H1 (cell line): ENCODE measurements at regions not wholly inside any gene's neighbourhood (a gene's known extent, or its start where the extent isn't known, plus 50 kb on each side); places are given as distances from the start of the nearest gene placed in this dataset.

Experiments
- KDM4A ChIP-seq: IDR thresholded peaks from one replicate; pipeline ENCODE4 v1.7.1; 2012; ENCODE audit warnings: low read depth, mild to moderate bottlenecking, moderate library complexity, low read length, inconsistent platforms; ENCODE audit not compliant: severe bottlenecking
- TBP ChIP-seq: IDR thresholded peaks from 2 replicates; pipeline ENCODE4 v1.6.1; 2011; ENCODE audit warnings: low read depth, low read length, improper control_type of control experiment
- TF ChIP-seq, protein P1 (sequence below): fragments of 300-600 bp; sonication (generic); IDR thresholded peaks from 2 replicates; pipeline ENCODE4 v1.7.1; 2012; ENCODE audit warnings: low read length, moderate library complexity, mild to moderate bottlenecking, inconsistent platforms; ENCODE audit not compliant: insufficient replicate concordance

DNA sequence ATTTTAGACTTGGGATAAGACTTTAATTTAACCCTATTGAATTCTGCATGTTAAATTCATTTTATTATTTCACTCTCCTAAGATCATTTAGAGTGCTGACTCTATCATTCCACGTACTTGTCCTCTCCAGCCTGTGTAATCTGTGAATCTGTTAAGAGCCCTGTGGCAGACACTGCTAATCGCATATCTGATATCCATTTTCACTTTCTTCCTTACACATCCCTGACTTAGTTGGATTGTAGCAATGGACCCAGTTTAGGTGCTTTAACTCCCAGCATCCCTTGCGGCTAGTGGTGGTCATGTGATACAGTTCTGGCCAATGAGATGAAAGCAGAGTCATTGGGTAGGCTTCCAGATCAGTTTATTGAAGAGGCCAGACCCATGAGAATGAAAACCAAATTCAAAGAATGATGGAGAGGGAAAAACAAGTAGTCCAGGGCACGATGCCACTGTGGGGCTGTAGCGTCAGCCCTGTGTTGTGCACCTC lies 57.2 kb upstream of the SOX4 start (continued):
- TF ChIP-seq, protein P1, sequence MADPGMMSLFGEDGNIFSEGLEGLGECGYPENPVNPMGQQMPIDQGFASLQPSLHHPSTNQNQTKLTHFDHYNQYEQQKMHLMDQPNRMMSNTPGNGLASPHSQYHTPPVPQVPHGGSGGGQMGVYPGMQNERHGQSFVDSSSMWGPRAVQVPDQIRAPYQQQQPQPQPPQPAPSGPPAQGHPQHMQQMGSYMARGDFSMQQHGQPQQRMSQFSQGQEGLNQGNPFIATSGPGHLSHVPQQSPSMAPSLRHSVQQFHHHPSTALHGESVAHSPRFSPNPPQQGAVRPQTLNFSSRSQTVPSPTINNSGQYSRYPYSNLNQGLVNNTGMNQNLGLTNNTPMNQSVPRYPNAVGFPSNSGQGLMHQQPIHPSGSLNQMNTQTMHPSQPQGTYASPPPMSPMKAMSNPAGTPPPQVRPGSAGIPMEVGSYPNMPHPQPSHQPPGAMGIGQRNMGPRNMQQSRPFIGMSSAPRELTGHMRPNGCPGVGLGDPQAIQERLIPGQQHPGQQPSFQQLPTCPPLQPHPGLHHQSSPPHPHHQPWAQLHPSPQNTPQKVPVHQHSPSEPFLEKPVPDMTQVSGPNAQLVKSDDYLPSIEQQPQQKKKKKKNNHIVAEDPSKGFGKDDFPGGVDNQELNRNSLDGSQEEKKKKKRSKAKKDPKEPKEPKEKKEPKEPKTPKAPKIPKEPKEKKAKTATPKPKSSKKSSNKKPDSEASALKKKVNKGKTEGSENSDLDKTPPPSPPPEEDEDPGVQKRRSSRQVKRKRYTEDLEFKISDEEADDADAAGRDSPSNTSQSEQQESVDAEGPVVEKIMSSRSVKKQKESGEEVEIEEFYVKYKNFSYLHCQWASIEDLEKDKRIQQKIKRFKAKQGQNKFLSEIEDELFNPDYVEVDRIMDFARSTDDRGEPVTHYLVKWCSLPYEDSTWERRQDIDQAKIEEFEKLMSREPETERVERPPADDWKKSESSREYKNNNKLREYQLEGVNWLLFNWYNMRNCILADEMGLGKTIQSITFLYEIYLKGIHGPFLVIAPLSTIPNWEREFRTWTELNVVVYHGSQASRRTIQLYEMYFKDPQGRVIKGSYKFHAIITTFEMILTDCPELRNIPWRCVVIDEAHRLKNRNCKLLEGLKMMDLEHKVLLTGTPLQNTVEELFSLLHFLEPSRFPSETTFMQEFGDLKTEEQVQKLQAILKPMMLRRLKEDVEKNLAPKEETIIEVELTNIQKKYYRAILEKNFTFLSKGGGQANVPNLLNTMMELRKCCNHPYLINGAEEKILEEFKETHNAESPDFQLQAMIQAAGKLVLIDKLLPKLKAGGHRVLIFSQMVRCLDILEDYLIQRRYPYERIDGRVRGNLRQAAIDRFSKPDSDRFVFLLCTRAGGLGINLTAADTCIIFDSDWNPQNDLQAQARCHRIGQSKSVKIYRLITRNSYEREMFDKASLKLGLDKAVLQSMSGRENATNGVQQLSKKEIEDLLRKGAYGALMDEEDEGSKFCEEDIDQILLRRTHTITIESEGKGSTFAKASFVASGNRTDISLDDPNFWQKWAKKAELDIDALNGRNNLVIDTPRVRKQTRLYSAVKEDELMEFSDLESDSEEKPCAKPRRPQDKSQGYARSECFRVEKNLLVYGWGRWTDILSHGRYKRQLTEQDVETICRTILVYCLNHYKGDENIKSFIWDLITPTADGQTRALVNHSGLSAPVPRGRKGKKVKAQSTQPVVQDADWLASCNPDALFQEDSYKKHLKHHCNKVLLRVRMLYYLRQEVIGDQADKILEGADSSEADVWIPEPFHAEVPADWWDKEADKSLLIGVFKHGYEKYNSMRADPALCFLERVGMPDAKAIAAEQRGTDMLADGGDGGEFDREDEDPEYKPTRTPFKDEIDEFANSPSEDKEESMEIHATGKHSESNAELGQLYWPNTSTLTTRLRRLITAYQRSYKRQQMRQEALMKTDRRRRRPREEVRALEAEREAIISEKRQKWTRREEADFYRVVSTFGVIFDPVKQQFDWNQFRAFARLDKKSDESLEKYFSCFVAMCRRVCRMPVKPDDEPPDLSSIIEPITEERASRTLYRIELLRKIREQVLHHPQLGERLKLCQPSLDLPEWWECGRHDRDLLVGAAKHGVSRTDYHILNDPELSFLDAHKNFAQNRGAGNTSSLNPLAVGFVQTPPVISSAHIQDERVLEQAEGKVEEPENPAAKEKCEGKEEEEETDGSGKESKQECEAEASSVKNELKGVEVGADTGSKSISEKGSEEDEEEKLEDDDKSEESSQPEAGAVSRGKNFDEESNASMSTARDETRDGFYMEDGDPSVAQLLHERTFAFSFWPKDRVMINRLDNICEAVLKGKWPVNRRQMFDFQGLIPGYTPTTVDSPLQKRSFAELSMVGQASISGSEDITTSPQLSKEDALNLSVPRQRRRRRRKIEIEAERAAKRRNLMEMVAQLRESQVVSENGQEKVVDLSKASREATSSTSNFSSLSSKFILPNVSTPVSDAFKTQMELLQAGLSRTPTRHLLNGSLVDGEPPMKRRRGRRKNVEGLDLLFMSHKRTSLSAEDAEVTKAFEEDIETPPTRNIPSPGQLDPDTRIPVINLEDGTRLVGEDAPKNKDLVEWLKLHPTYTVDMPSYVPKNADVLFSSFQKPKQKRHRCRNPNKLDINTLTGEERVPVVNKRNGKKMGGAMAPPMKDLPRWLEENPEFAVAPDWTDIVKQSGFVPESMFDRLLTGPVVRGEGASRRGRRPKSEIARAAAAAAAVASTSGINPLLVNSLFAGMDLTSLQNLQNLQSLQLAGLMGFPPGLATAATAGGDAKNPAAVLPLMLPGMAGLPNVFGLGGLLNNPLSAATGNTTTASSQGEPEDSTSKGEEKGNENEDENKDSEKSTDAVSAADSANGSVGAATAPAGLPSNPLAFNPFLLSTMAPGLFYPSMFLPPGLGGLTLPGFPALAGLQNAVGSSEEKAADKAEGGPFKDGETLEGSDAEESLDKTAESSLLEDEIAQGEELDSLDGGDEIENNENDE, result no peak
- TF ChIP-seq KDM4A (no peak), TBP (no peak)
